ENCODE measurements at regions not wholly inside any gene's neighbourhood (a gene's known extent, or its start where the extent isn't known, plus 50 kb on each side); places are given as distances from the start of the nearest gene placed in this dataset.
"Not testable (repeated sequence)": the region's sequence is repeated elsewhere in the genome, so short reads cannot be mapped to it uniquely, and the experiment has no call there.

- not testable (repeated sequence) for DNase-seq (ENCODE audit: low spot score)
Measured at GRCh38 chr3:187475613-187476012, 107.4 kb downstream of the RTP4 start.

- DNase-seq (ENCODE audit: low spot score): no peak
Measured at GRCh38 chr3:187473778-187474406, 105.7 kb downstream of the RTP4 start.

DNA sequence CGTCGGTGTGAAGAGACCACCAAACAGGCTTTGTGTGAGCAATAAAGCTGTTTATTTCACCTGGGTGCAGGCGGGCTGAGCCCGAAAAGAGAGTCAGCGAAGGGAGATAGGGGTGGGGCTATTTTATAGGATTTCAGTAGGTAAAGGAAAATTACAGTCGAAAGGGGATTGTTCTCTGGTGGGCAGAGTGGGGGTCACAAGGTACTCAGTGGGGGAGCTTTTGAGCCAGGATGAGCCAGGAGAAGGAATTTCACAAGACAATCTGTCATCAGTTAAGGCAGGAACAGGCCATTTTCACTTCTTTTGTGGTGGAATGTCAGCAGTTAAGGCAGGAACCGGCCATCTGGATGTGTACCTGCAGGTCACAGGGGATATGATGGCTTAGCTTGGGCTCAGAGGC, 98.1 kb downstream of the RTP4 start:
- DNase-seq (ENCODE audit: low spot score): not testable (repeated sequence)

GRCh38 chr3:187465503-187465902, 97.3 kb downstream of the RTP4 start:
- no peak for DNase-seq (ENCODE audit: low spot score)

DNA sequence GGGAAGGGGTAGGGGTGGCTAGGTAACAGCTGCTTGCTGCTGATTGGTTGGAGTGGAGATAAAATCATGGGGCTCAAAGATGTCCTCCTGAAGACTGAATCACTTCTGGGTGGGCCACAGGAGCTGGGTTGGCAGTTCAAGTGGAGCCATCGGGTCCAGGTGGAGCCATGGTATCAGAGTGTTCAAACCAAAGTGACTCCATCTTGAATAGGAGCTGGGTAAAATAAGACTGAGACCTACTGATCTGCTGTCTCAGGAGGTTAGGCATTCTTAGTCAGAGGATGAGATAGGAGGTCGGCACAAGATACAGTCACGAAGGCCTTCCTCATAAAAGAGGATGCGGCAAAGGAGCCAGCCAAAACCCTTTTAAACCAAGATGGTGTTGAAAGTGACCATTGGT, 96.5 kb downstream of the RTP4 start:
- no peak for DNase-seq (ENCODE audit: low spot score)

DNA sequence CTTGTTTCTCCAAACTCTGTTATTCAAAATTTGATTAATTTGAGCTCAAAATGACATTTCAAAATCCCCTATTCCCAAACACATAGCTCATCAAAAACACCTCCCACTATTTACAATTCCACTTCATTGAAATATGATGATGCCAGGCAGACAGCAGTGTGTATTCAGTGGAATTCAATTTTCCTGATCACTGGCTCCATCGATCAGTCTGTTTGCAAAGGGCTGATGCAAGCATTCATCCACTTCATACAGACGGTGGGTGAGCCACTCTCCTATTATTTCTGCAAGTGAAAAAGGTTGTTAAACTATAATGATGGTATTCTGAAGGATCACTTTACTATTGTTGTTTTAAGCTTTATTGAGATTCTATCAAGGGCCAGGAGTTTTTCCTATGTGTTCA, 90.7 kb downstream of the RTP4 start:
- DNase-seq (ENCODE audit: low spot score): no peak

DNA sequence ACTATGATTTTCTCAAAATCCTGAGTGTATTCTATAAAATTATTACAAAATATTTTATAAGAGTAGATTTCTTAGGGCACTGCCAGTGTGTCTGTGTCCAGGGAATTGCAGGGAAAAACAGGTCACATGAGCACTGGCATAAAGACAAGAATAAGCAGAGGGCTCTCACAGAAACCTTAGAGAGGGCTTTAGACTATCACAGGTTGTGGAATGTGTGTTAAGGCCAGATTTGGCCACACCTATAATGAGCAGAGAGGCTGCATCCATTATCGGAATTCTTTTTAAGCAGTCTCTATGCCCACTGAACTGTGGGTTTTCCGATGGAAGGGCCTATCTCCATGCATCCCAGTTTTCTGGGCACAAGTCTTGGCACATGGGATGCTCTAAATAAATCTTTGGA, 90.2 kb downstream of the RTP4 start:
- no peak for DNase-seq (ENCODE audit: low spot score)

DNA sequence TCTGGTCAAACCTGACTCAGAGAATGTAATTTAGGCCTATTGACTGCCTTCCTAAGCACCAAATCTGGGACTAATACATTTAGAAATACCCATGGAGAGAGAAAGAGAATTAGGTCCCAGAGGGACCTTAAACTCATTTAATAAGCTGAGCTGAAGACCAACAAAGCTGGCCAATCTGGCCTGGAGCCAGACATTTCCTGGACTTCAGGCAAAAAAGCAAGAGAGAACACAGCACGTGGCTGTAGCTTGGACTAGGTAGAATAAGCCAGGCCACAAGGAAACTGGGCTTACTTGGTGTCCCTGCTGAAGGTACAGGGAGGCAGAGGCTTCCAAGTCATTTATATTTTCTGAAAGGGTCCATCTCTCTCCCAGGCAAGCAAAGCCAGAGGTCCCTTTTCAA, 88.1 kb downstream of the RTP4 start:
- no peak for DNase-seq (ENCODE audit: low spot score)

DNA sequence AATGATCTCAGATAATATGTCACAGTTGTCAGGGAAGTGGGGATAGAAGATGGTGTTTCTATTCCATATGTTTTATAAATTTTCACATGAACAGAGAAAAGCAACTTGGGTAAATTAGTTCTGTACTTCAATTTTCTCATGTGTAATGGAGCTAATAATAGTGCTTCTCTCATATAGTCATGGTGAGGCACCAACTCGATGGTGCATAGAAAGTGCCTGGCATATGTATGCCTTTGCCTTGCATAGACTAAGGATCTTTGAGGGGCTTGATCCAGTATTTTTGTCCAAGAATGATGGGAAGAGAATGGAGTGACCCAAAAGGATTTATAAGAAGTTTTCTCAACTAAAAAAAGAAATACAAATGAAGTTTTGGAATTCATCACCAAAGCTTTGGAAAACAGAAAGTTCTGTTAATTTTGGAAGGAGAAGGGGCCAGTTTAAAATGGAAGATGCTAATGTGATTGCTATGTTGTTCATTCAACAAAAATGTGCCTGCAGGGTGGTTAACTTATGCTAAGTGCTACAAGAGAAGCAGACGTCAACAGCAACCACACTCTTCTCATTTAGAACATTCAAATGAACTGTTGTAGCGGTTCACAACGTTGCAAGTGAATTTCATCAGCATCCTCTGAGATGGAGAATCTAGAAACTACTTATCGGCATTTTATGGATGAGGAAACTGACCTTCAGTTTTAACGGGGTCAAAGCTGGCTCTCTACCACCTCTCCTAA, 86.1 kb downstream of the RTP4 start:
- no peak for DNase-seq (ENCODE audit: low spot score)

DNA sequence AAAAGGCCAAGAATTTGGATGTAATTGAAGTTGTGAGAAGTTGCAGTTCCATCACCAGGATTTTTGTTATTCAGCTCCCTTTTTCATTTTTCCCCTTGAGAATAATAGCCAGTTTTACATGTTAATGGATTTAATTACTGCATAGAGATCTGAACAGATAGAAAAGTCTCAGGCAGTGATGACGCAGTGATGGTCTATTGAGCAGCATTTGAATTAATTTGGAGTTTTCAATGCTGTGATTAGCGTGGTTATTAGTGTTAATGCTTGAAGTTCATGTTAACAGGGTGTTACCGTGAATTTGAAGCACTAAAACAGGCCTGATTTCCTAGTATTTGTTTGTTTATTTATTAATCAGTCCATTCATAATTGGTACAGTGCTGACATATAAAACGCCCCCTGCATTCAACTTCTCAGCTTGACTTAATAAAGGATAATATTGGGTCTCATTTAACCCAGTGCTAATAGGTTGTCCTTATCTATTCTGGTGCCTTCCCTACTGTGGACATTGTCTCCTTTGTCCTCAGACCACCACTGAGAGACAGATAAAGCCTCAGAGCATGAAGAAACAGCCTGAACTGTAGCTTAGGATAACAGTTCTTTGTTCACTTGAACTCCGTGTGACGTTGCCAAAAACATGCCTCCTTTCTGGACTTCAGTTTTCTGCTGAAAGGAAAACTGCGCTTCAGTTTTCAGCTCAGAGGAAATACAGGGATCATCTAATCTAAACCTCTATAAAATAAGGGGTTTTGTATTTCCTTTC, 82.4 kb downstream of the RTP4 start:
- no peak for DNase-seq (ENCODE audit: low spot score)

DNA sequence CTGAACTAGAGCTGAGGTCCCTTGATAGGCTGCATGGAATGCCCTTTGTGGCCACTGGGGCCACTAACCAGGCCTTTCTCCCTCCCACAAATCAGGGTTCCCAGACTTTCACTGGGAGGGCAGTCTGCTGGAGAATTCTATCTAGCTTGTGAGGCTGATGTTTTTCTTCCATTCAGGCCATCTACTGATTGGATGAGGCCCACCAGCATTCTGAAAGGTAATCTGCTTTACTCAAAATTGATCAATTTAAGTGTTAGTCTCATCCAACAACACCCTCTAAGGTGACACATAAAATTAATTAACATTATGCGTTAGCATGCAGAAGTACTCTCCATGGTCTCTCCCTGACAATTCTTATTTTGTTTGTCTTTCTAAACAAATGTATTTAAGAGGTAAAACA, 80.5 kb downstream of the RTP4 start:
- no peak for DNase-seq (ENCODE audit: low spot score)

DNA sequence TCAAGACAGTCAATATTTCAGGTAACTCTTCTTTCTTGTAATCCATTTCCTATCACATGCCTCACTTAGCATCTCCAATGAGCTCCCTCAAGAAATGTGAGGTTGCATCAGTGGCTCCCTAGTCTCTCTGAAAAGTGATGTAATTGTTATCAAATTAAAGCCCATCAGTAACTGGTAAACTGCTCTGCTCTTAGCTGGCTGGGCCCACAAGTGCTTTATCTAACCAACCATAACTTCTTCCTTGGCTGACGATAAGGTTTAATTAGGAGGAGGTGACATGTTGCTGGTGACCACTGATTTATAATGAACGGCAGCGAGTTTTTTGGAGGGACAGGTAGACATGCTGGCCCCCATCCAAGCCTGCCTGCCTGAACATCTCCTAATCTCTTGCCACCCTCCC, 79.6 kb downstream of the RTP4 start:
- DNase-seq (ENCODE audit: low spot score): no peak

DNA sequence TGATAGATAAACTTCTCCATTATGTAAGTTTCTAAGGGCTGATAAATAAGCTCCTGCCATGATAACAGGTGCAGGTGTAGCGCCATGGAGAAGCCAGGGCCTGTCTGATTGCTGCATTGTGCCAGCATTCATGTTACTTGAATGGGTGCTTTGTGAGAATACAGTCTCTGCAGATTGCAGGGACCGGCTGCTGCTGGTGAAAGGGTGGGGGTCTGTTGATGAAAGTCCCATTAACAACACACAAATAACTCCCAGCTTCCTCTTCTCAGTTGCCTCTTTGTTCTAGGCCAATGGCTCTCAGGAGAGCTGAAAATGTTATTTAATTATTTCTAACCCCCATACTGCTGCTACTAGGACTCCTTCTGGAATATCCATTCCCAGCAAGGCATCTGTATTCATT, 77.2 kb downstream of the RTP4 start:
- DNase-seq (ENCODE audit: low spot score): no peak

- no peak for DNase-seq (ENCODE audit: low spot score)
Measured at GRCh38 chr3:187434524-187434923, 66.3 kb downstream of the RTP4 start.

- no peak for DNase-seq (ENCODE audit: low spot score)
Measured at GRCh38 chr3:187430576-187430975, 62.4 kb downstream of the RTP4 start.
